PC-3 (cell line): ENCODE measurements at regions not wholly inside any gene's neighbourhood (a gene's known extent, or its start where the extent isn't known, plus 50 kb on each side); places are given as distances from the start of the nearest gene placed in this dataset.

Source experiments
- ATAC-seq: fragments of 200-7000 bp; cut with Tn5 transposase; 2 replicates; pipeline ENCODE4 v1.9.1; 2020; ENCODE audit warnings: mild to moderate bottlenecking, moderate library complexity
- BruUV-seq: library from RNA; stranded (reverse); fragments of 400-500 nt; replicated peaks from 2 replicates; lab custom pipeline; 2021; lab: Mats Ljungman, UMichigan
- CTCF ChIA-PET: fragments of 300-600 bp; sonication (Branson Sonifier 250); formaldehyde crosslinking; loops from one replicate; lab custom pipeline; 2022; ENCODE audit warnings: antibody characterized with exemption; lab: Charles Lee
- POLR2A ChIA-PET: fragments of 300-600 bp; sonication (Branson Sonifier 250); formaldehyde crosslinking; loops from one replicate; lab custom pipeline; 2022; ENCODE audit warnings: antibody characterized with exemption; ENCODE audit not compliant: unreplicated experiment; lab: Charles Lee
- DNase-seq: peaks from one replicate; pipeline ENCODE4 v3.0.0-alpha.2; 2015
- H2AFZ ChIP-seq: fragments of 300-600 bp; sonication (generic); 2 replicates; pipeline ENCODE4 v1.6.0; 2016; ENCODE audit warnings: antibody characterized with exemption, low read length
- H3F3A ChIP-seq: fragments of 300-600 bp; sonication (generic); one replicate; pipeline ENCODE4 v1.6.0; 2017; ENCODE audit warnings: antibody characterized with exemption, low read length, control low read depth, mild to moderate bottlenecking; ENCODE audit not compliant: unreplicated experiment
- H3K27ac ChIP-seq: fragments of 300-600 bp; sonication (generic); 2 replicates; pipeline ENCODE4 v1.5.1; 2016; ENCODE audit warnings: mild to moderate bottlenecking, low read length
- H3K27me3 ChIP-seq: fragments of 300-600 bp; sonication (generic); 2 replicates; pipeline ENCODE4 v1.6.1; 2016; ENCODE audit warnings: low read length, mixed read lengths
- H3K36me3 ChIP-seq: fragments of 300-600 bp; sonication (generic); 2 replicates; pipeline ENCODE4 v1.6.1; 2016; ENCODE audit warnings: low read depth, mixed run types, low read length, mixed read lengths
- H3K4me1 ChIP-seq: fragments of 300-600 bp; sonication (generic); 2 replicates; pipeline ENCODE4 v1.5.1; 2016; ENCODE audit warnings: low read length; ENCODE audit not compliant: insufficient read depth
- H3K4me2 ChIP-seq: fragments of 300-600 bp; sonication (generic); 2 replicates; pipeline ENCODE4 v1.6.0; 2016; ENCODE audit warnings: low read length
- H3K4me3 ChIP-seq: fragments of 300-600 bp; sonication (generic); 2 replicates; pipeline ENCODE4 v1.5.1; 2016; ENCODE audit warnings: mild to moderate bottlenecking, low read length, mixed read lengths
- H3K79me2 ChIP-seq: fragments of 300-600 bp; sonication (generic); 2 replicates; pipeline ENCODE4 v1.6.1; 2017; ENCODE audit warnings: low read length, mixed read lengths
- H3K9ac ChIP-seq: fragments of 300-600 bp; sonication (generic); 2 replicates; pipeline ENCODE4 v1.6.0; 2016; ENCODE audit warnings: mild to moderate bottlenecking, low read length
- H3K9me2 ChIP-seq: fragments of 300-600 bp; sonication (generic); replicated peaks from 2 replicates; pipeline ENCODE4 v1.6.1; 2016; ENCODE audit warnings: mixed run types, low read length, mixed read lengths
- H3K9me3 ChIP-seq: fragments of 300-600 bp; sonication (generic); 2 replicates; pipeline ENCODE4 v1.6.1; 2016; ENCODE audit warnings: low read length, mixed read lengths
- H4K20me1 ChIP-seq: fragments of 300-600 bp; sonication (generic); 2 replicates; pipeline ENCODE4 v1.6.1; 2016; ENCODE audit warnings: low read length, mixed read lengths
- EZH2 ChIP-seq: fragments of 300-600 bp; sonication (generic); IDR thresholded peaks from one replicate; pipeline ENCODE4 v1.6.1; 2017; ENCODE audit warnings: antibody characterized with exemption, mild to moderate bottlenecking, low read length; ENCODE audit not compliant: unreplicated experiment
- EZH2phosphoT487 ChIP-seq: fragments of 300-600 bp; sonication (generic); IDR thresholded peaks from 2 replicates; pipeline ENCODE4 v1.6.1; 2018; ENCODE audit warnings: mild to moderate bottlenecking, antibody characterized with exemption, low read length, borderline replicate concordance
- intact Hi-C: fragments of 100-400 bp; cut with micrococcal nuclease; formaldehyde crosslinking; loops from 2 replicates; pipeline ENCODE4 v1.9.0; 2023
- TF ChIP-seq, protein P1 (sequence below): fragments of 300-600 bp; sonication (generic); conservative IDR thresholded peaks from 2 replicates; pipeline ENCODE4 v1.5.1; 2017; ENCODE audit warnings: antibody characterized with exemption, low read depth, mild to moderate bottlenecking, low read length

DNA sequence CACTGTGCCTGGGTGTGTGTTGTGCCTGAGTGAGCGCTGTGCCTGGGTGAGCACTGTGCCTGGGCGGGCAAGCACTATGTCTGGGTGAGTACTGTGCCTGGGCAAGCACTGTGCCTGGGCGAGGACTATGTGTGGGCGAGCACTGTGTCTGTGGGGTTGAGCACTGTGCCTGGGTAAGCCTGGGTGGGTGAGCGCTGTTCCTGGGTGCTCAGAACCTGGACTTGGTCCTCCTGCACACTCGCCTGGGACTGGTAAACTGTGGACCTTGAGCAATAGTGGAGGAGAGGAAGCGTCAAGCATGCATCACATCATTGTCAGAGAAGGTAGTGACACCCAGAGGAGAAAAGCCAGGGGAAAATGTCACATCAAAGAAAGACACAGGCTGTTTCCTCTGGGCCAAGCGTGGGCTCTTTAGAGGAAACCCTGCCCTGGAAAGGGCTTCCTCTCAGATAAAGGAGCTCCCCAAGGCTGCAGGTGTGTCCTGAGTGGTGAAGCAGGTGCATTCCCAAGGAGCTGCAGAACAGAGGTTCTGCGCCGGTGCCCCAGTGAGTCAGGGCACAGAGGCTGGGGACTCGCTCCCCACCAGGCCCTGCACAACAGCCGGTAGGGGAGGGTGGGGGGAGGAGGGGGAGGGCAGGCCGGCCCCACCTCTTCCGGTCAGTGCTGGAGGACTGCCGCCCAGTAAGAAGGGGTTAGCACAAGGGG, 141.2 kb downstream of the TEX29 start:
- Histone ChIP-seq H3K4me3 (no peak overlapping the region), H3K27ac (no peak overlapping the region), H3K9me3 (no peaks in the 10 kb centered on the region), H3F3A (no peaks in the 10 kb centered on the region), H4K20me1 (no peaks in the 10 kb centered on the region), H3K9me2 (no peaks in the 10 kb centered on the region), H3K9ac (no peak overlapping the region), H3K4me1 (no peaks in the 10 kb centered on the region), H3K27me3 (peaks cover 70% of the 10 kb centered on the region), H3K4me2 (no peak overlapping the region), H3K79me2 (no peaks in the 10 kb centered on the region), H3K36me3 (no peaks in the 10 kb centered on the region), H2AFZ (no peak overlapping the region)
- DNase-seq (no peak), ATAC-seq (no peak)
- CTCF ChIA-PET = no interaction called here
- intact Hi-C loops = no loop called here
- no TSS peak for BruUV-seq
- TF ChIP-seq, protein P1, sequence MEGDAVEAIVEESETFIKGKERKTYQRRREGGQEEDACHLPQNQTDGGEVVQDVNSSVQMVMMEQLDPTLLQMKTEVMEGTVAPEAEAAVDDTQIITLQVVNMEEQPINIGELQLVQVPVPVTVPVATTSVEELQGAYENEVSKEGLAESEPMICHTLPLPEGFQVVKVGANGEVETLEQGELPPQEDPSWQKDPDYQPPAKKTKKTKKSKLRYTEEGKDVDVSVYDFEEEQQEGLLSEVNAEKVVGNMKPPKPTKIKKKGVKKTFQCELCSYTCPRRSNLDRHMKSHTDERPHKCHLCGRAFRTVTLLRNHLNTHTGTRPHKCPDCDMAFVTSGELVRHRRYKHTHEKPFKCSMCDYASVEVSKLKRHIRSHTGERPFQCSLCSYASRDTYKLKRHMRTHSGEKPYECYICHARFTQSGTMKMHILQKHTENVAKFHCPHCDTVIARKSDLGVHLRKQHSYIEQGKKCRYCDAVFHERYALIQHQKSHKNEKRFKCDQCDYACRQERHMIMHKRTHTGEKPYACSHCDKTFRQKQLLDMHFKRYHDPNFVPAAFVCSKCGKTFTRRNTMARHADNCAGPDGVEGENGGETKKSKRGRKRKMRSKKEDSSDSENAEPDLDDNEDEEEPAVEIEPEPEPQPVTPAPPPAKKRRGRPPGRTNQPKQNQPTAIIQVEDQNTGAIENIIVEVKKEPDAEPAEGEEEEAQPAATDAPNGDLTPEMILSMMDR = no peak
- TF ChIP-seq EZH2 (no peak), EZH2phosphoT487 (no peak)
- POLR2A ChIA-PET = no interaction called here

DNA sequence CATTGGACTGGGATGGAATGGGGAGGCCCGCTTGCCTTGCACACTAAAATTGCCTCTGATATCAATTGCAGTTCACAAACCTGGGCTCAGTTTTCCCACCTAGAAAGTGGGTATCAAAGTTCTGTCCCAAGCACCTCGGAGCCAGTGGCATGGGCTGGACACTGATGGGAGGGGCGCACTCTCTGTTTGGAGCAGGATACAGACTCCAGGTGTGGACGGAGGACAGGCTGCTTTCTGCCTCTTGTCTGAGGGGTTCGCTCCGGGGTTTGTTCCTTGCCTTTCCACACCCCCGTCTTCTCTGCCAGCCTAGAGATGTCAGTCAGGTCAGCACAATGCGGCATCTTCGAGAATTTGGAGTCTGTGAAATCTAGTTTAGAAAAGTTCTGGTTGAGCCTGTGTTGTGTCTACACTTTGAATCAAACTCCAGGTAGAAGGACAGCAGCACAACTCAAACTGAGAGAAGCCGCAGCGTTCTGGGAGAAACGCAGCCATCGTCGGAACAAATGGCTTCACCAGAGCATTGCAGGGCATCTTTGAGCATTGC, 141.9 kb downstream of the TEX29 start:
- Histone ChIP-seq H3K9ac (no peak overlapping the region), H3K4me2 (no peak overlapping the region), H2AFZ (no peak overlapping the region), H3K9me2 (no peaks in the 10 kb centered on the region), H4K20me1 (no peaks in the 10 kb centered on the region), H3K27me3 (peaks cover 63% of the 10 kb centered on the region), H3F3A (no peaks in the 10 kb centered on the region), H3K36me3 (no peaks in the 10 kb centered on the region), H3K4me3 (no peak overlapping the region), H3K4me1 (no peaks in the 10 kb centered on the region), H3K27ac (no peak overlapping the region), H3K9me3 (no peaks in the 10 kb centered on the region), H3K79me2 (no peaks in the 10 kb centered on the region)
- intact Hi-C loops = no loop called here
- POLR2A ChIA-PET = no interaction called here
- no peak for ATAC-seq
- CTCF ChIA-PET = no interaction called here
- DNase-seq = no peak
- TF ChIP-seq, protein P1 = no peak
- no peak for TF ChIP-seq EZH2phosphoT487
- TF ChIP-seq EZH2 = no peak
- no TSS peak for BruUV-seq

DNA sequence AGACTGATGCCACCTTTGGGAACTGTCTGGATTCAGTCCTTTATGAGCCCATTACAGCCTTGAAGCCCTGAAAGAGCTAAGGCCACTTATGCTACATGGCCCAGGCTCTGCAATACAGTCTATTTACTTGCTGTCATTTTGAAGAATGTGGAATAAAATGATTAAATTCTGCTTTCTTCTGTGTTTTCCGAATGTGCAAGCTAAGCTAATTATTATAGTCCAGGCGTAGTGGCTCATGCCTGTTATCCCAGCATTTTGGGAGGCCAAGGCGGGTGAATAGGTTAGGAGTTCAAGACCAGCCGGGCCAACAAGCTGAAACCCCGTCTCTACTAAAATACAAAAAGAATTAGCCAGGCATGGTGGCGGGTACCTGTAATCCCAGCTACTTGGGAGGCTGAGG, 142.5 kb downstream of the TEX29 start:
- Histone ChIP-seq H3K9me3 (no peaks in the 10 kb centered on the region), H4K20me1 (no peaks in the 10 kb centered on the region), H3K4me3 (no peak overlapping the region), H3K4me2 (no peak overlapping the region), H3K27ac (no peak overlapping the region), H3K9ac (no peak overlapping the region), H3F3A (no peaks in the 10 kb centered on the region), H3K79me2 (no peaks in the 10 kb centered on the region), H3K9me2 (no peaks in the 10 kb centered on the region), H3K27me3 (peaks cover 57% of the 10 kb centered on the region), H2AFZ (no peak overlapping the region), H3K4me1 (no peaks in the 10 kb centered on the region), H3K36me3 (no peaks in the 10 kb centered on the region)
- BruUV-seq = no TSS peak
- no peak for DNase-seq
- intact Hi-C loops = no loop called here
- CTCF ChIA-PET = no interaction called here
- ATAC-seq = no peak
- POLR2A ChIA-PET = no interaction called here
- TF ChIP-seq EZH2phosphoT487 = no peak
